CD4-positive, alpha-beta T cell treated with Interleukin-6 at 100 ng/mL for 8 hours (primary cell): ENCODE measurements at regions not wholly inside any gene's neighbourhood (a gene's known extent, or its start where the extent isn't known, plus 50 kb on each side); places are given as distances from the start of the nearest gene placed in this dataset.

Experiments
- DNase-seq: peaks from one replicate; pipeline ENCODE4 v3.0.0-alpha.2; 2020; ENCODE audit warnings: mixed read lengths, low spot score

DNA sequence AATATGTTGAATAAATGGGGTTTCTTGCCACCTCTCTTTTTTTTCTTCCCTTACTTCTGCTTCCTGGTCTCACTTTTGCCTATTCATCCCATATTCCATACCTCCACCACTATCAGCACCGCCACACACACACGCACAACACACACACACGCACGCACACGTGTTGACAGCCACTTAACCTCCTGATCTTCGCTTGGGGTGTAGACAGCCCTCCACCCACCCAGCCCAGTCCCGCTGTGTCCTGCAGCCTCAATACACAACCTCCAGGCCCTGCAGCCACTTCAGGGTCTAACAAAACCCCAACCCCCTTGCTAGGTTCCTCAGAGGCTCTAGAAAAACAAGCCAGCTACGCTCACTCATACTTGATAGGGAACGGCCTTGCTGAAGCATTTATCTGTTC lies 72.3 kb downstream of the LINC00237 start:
- DNase-seq: no peak

DNA sequence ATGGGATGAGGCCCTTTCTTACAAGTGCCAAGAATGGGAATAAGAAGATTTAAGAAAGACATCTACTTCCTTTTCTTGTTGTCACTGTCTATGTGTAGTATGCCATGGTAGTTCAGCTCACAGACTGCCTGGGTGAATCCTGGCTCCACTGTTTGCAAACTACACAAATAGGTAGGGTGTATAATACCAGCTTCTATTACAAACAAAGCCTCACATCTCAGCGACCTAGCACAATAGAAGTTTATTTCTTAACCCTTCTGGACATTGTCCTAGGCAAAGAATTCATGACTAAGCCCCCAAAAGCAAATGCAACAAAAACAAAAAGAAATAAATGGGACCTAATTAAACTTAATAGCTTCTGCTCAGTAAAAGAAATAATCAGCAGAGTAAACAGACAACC lies 74.5 kb downstream of the LINC00237 start:
- no peak for DNase-seq

DNA sequence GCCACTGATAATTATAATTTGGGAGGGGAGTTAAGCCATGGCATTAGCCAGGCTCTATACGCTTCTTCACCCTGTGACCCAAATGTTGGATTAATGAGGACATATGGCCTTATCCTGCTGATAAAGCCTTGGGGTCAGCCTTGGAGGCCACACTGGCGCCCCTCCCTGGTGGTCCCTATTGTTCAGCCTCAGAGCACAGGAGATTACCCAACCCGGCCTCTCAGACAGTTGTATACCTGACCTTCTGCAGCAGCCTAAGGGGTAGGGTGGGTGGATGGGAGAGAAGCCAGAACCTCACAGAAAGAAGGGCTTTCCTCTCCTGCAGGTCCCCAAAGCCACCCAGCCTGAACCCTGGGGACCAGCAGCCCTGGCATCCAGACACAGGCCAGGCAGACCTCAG lies 76.8 kb downstream of the LINC00237 start:
- DNase-seq: no peak

DNA sequence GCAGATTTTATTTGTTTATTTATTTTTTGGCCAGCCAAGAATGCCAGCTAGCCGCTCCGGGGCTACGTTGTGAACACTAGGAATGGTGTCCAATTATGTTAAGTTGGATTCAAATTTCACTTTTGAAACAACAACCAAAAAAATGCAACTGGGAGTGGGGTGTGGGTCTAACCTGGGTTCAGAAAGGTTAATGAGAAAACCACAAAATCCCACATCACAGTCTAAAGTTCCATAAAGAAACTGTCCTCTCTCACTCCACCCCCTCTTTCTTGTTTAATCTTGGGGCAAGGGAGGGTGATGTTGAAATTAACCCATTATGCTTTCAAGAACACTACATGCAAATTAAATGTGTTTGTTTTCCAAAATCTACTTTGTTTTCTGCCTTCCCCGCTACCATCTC lies 77.2 kb downstream of the LINC00237 start:
- DNase-seq: no peak

DNA sequence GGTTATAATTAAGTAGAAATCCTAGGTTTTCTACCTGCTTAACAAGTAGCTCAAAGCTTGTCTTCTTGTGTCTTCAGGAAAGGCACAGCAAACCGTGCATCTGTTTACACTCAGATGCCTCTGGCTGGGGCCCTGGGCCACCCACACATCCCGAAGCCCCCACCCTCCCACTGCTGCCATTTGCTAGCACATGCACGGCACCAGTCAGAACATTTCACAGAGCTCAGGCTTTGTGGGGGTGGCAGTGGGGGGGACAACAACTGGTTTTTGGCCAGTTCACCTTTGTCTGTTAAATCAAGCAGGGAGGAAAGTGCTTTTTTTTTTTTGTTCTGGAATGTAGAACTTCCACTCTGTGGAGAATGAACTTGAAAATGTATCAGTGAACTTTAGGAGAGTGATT lies 77.7 kb downstream of the LINC00237 start:
- DNase-seq: no peak

DNA sequence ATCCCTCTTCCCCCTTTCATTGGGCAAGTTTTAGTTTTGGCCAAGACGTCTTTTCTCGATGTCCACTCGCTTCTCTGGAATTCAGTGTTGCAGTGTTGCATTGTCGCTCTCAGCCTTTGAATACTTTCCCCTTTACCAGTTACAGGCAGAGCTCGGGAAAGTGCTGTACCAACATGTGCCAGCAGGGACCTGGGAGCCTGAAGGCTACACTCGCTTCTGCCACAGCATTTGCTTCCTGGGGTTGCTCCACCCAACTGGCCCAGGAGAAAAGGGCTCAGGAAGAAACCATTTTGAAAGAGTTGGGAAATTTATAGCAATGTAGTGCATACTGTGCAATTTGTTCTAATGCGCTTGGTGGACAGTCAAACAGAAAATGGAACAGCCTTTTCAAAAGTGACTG lies 78.6 kb downstream of the LINC00237 start:
- no peak for DNase-seq

DNA sequence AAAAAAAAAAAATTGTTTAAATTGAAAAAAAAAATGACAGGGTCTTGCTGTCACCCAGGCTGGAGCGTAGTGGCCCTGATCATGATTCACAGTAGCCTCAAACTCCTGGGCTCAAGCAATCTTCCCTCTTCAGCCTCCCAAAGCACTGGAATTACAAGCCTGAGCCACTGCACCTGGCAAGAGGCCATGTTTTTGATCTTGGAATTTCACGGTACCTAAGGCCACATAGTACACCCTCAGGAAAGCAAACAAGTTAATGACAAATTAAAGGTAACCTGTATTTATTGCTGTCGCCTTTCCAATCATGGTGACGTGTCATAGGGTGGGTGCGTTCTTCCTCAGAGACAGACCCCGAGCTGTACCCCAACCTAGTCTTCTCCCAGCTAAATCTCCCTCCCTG lies 79.2 kb downstream of the LINC00237 start:
- no peak for DNase-seq

DNA sequence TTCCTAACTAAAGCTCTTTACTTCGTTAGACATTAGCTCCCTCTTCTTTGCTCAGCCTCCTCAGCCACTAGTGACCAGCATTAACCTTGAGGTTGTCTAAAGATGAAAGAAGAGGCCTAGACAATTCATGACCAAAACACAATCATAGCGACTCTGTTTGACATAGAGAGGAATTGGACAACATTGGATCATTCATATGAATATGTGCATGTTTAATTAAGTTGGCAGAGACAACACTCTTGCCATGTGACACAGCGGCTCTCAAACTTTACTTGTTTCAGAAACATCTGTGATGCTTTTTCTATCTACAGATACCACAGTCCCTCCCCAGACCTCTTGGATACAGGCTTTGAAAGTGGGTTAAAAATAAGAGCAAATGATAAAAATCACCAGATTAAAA lies 81.7 kb downstream of the LINC00237 start:
- no peak for DNase-seq

DNA sequence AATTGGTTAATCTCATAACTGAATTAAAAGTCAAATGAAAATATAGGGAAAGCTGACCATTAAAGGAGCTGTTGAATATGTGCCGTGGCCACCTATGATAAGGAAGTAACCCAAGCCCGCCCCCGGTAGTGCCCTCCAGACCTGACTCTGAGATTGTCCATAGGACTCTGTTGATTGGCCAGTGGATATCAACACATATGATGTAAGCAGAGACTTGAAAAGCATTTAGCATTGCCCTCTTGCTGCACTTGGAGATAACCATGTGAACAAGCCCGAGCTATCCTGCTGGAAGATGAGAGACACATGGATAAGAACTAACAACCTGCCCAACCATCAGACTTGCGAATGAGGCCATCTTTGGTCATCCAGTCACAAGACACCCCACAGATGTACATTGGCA lies 83.2 kb downstream of the LINC00237 start:
- no peak for DNase-seq

DNA sequence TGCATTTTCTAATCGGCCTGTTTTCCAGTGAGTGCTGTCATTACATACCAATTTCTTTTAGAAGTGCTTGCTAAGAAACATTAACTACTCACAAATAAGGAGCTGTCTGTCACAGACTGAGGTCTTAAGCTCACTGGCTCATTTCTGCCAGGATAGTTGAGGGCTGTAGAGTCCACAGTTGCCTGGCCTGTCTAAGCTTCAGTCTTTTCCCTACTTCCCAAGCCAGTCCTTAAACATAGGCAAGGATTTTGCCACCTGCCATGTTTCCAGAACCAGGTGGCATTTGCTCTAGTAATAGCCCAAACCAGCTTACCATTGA lies 84.7 kb downstream of the LINC00237 start:
- DNase-seq: no peak

DNA sequence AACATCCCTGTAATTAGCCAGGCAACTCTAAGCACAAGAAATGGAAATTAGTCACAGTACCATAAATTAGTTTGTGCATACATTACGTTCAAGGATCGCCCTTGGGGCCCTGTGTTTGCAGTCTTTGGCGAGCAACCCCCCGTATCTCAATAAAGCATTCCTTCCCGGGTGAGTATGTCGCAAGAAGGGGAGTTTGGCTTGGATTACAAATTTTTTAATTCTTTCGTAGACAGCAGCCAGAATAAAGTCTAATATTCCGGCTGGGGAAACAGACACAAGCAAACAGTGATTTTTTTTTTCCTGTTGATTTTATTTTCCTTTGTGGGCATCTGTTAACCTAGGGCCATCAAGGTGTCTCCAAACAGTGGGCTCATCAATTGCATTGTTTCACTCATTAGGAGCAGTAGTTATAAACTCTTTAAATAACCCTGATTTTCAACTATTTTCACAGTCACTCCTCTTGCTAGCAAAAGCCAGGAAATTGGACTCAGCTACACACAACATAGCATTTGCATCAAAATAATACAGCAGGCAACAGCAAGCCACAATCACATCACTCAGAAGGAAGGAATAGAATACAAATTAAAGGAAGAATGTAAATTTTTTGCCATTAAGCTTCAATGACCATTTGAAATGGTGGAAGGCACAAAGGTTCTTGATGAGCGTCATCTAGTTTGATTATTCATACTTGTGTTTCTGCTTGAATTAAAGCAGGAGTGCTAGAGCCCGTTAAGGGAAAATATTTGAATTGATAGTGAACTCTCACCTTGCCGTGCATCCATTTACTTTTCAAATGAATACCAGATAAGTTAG lies 85.3 kb downstream of the LINC00237 start:
- DNase-seq: no peak

DNA sequence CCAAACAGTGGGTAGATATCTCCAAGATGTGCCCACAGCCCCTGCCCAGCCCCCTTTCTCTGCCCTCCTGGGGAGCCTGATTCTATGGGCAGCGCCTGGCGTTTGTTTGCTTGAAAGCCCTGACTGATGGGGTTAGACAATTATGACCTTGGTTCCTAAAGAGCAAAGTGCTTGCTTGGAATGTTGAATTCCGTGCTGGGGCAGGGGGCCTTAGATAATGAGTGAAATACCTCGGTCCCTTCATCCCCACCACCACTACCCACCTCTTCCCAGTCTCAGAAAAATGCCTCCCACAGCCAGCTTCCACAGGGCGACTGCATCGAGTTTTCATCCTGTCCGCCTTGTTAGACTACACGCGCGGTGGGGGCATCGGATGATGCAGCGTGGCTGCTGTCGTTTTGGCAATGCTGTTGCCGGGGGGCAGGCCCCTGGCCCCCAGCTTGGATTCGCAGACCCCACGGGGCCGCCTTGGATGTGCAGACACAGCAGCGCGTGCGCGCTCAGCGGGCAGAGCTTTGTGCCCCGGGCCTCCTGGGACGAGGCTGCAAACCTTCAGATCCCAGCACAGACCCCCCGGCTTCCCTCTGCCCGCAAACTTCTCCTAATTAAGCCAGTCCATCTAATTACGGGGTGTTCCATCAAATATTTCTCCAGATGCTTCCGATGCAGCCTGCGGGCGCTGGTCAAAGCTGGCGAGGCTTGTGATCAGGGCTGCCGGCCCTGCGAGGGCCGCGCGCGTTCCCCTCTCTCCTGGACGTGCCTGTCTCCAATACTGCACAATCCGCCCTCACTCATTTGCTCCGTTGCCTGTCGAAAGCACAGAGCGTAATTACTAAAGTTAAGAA lies 86.1 kb downstream of the LINC00237 start:
- no peak for DNase-seq

DNA sequence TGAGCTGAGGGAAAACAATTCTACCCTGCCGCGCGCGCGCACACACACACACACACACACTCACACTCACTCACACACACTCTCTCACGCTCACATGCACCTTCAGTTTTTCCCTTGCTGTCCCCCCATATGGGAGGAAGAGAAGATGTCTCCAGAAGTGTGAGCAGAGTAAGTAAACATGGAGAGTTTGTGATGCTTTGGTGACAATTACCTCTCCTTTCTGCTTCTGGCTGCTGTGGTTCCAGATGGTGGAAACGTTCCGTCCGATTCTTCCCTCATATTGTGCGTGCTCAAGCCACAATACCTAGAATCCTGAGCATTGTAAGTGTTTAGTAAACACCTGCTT lies 86.7 kb downstream of the LINC00237 start:
- no peak for DNase-seq

DNA sequence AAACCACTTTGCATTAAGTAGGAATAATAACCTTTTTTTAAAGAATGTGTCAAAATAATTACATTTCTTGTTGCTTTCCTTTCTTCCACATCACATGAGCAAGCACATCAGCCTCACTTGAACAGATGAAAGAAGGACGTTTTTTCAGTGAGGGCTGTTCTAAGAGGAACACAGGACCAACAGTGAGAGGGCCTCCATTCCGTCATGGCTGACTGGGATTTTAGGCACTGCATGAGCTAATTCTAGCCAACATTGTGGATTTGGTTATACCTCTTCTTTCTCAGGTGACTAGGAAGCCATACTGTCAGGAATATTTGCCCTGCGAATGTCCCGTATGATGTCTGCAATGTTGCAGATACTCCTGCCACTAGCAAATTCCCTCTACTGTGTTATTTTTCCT lies 87.6 kb downstream of the LINC00237 start:
- DNase-seq: no peak

DNA sequence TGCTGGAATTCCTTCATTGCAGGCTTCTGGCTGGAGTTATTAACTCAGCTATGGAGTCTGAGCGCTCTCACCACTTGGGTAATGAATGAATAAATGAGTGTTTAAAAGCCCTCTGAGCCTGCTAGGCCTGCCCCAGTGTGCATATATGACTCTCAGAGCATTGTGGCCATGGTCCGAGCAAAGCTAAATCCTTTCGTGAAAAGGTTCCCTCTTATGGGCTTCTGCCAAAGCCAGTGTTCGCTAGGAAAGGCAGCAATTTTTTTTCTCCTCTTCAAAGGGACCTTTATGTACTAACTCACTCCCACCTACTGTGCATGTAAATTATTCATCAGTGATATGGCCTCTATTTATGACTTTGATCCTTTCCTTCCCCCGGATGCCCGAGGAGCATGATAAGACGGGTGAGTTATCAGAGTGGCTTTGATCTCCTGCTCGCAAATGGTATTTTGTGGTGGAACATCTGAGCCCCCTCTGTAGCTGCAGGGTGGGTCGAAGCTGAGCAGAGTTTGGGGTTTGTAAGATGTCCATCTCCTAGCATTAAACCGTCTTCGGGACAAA lies 88.6 kb downstream of the LINC00237 start:
- no peak for DNase-seq

DNA sequence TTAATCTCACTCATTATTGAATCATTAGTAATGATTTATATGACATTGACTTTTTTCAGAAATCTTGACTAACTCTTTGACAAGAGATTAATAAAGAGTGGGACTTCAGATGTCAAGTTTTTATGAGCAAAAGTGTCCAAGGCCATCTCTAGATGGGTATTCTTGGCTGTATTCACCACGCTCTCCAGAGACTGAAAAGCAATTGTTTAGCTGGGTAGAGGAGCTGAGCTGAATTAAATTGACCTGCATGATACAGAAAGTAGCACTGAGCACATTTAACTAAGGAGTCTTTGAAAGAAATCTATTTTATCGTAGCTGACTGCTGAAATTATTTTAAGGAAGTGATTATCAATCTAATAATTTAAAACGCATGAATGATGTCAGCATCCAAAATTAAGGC lies 89.4 kb downstream of the LINC00237 start:
- DNase-seq: no peak

DNA sequence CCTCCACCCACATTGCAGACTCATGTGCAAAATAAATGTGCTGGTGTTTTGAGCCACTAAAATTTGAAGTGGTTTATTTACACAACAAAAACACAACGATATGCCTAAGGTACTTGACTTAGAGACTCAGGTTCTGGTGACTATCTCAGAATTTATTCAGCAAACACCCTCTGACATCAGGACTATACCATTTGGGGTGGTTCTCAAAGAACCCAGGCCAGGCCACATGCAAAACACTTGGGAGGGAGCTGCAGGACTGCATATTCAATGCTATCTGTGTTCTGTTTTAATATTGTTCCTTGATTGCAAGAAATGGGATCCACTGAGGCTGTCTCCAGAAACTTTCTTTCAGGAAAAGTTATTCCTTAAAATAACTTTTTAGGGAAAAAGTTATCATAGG lies 91.6 kb downstream of the LINC00237 start:
- DNase-seq: no peak

DNA sequence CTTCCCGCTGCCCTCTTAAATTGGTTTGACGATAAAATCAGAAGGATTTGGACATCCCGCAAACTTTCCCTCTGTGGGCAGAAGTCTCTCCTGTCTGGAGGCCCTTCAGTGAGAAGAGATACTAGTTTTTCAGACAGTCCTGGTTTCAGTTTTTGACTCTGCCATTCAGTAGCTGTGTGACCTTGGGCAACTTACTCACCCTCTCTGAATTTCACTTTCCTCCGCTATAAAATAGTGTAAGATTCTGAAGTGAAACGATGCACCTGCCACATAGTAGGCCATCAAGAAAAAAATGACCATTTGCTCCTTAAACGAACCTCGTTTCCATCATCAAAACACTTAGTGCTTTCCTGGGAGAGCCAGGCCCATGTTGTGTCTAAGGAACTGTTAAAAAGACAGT lies 97.2 kb downstream of the LINC00237 start:
- no peak for DNase-seq

DNA sequence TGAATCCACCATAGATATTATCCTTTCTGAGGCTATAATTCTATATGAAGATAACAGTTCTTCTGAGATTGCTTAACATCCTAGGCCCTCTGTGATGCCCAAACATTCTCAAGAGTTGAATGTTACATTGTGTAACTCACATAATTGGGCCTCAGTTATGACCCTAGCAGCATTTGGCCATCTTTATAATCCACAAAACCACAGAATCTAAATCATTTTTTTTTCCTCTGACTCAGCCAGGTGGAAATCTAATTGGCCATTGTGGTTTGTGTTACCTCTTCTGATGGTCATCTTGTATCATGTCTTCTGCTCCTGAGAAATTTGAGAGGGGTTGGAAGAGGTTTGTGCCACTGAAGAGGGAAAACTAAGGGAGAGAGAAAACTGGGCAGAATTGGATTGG lies 99.5 kb downstream of the LINC00237 start:
- no peak for DNase-seq

DNA sequence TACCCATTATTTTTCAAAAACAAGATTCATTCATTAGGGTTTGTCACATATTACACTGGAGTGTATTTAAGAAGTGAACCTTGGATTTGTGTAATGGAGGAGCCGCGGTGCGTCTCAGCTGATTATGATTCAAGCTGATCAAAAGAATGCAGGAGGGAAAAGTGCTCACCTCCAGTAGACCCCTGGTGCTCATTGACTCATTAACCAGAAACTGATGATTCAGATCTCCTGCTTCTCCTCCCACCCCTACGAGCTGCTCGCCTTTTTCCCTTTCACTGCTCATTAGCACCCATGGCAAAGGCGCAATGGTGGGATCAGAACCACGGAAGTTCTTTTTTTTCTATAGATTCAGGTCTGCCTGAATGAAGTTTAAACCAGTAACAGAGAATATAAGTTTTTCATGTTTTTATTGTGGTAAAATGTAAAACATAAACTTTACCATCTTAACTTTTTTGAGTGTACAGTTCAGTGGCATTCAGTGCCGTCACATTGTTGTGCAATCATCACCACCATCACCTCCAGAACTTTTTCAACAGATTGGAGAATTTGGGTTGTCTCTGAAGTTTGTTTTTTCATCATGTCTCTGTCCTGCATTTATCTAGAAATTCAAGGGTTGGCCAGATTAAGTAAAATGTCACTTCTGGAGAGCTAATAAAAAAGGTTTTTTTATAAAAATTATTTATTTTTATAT lies 101.6 kb downstream of the LINC00237 start:
- DNase-seq: no peak

DNA sequence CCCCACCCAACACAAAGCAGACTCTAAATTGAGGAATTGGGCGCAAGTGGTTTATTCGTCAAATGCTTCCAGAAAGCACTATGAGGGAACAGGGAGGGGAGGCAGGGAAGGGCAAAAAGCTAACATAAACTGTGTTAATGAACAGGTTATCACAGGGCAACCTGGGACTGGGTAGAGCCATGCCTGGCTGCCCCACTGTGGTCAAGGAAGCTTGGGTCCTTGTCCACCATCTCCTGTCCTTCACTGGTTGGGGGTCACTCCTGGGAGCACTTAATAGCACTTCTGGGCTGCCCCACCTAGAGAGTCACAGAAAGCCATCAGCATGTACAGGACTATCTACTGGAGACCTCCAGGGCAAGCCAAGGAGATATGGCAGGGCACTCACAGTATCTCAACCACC lies 102.3 kb downstream of the LINC00237 start:
- DNase-seq: no peak

DNA sequence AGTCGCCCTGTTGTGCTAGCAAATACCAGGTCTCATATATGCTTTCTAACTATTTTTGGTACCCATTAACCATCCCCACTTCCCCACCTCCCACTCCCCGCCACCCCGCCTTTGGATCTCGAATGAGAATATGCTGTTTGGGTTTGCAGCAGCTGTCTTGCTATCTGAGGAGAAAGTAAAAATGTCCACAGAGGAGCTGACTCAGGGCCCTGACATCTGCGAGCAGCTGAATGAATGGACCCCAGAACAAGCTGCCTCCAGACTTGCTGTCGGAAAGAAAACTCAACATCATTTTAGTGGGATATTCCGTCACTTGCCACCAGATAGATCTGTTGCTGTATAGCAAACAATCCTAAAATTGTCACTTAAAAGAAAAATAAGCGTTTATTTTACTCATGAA lies 103.7 kb downstream of the LINC00237 start:
- no peak for DNase-seq

DNA sequence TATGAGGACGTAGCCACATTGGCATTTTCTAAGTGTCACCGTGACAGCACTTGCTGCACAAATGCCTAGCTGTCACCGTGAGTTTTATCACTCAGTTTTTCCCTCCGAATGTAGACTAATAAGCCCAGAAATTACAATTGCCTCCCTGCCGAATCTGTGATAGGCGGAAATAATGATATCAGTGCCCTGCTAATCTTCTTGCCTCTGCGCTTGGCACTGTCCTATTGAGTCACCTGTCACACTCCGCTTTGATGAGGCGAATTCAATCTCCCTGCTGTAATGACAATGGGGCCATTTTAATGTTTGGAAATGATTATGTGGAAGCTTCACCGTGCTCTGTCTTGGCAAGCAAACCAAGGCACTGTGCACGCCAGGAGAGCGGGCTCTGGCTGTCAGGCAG lies 112.8 kb downstream of the LINC00237 start:
- no peak for DNase-seq
